SKM-1 treated with dmso at 0.1 percent for 144 hours (cell line): ENCODE measurements at regions not wholly inside any gene's neighbourhood (a gene's known extent, or its start where the extent isn't known, plus 50 kb on each side); places are given as distances from the start of the nearest gene placed in this dataset.

Experiments
- DNase-seq: peaks from one replicate; lab custom pipeline; 2025; ENCODE audit not compliant: unreplicated experiment; lab: John Stamatoyannopoulos, UW

DNA sequence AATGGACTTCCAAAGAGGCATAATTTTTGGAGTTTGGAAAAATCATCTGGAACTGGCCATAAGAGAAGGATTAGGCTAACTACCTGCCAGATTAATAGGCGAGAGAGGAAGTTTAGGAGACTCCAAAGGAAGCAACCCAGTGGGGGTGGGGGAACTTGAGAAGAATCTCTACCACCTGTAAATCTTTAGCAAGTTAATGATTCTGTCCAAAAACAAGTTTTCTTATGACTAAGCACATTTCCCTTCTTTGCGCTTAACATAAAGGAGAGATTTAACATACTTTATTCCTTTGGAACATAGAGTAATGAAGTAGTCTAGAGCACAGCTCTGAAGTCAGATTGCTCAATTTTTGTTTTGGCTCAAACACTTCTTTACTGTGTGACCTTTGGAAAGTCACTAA is 58.2 kb upstream of the PAPPA start:
- no peak for DNase-seq

DNA sequence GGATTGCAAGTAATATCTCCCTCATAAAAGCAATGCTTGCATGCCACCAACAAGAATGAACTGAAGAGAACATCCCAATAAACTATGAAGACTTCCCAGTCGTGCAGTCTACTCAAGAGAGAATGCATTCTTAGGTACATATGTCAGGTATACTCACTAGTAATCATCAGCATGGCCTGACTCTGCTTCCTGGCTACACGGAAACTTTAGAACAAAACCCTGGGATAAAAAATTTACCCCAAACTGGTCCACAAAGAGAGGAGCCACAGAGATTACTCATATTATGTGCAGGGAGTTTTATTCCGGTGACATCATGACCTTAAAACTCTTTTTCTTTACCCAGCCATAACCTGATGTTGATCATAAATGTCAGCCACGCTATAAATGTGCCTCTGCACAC is 57.5 kb upstream of the PAPPA start:
- no peak for DNase-seq

DNA sequence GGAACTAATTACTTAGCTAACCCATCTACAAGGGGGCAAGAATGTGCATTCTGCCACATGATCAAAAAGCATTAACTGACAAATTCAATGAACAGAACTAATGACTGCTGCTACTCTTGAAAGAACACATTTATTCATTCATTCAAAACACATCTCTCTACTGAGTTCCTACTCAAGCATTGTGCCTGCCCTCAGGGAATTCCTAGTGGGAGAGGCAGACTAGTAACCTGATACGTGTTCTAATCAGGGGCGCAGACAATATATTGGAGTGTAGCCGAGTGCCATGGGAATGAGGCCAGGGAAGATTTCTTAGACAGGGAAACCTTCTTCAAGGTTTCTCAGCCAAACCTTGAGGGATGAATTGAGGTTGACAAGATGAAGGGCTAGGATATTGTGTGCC is 56.7 kb upstream of the PAPPA start:
- no peak for DNase-seq

DNA sequence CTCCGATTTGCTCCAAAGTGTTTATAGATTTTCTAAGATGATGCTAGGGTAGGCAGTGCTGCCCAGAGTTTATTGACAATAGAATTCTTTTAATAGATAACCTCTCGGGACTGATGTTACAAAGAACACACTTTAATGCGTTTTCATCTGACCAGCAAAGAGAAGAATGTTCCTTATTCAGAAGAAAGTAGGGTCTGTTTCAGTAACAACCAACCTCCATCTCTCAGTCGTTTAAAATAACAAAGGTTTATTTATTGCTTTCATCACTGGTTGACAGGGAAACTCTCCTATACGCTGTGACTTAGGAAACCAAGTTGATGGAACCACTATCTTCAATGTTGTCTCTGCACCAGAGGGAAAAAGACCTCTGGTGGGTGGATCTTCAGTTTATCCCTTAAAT is 55.1 kb upstream of the PAPPA start:
- no peak for DNase-seq

DNA sequence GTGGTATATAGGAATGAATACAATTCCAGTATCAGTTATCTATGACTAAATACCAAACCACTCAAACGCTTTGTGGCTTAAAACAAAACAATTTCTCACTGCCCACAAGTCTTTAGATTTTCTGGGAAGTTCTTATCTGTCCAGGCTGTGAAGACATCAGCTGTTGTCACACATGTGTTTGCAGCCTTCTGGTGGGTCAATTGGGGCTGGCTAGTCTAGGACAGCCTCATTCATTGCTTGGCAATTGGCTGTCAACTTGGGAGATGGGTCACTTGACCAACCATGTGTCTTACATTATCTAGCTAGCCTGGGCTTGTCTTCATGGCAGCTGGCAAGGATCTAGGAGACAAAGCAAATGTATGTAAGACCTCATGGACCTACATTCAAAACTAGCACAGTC is 53.8 kb upstream of the PAPPA start:
- DNase-seq: no peak

DNA sequence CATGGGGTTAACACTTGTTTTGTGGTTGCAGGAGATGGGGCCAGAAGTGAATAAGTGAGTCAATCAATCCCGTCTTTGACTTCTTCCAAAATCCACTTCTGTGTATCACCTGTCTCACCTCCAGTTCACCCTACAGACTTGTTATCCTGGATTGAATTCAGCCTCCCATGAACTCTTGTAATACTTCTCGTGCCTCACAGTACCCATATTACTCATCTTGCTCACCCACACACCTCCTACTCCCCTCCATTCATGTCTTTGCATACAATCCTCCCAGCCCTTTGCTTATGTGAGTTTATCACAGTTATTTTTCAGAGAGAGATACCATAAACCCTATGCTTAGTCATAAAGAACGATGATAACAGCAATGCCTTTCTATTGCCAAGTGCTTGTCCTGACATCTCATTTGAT is 52.9 kb upstream of the PAPPA start:
- no peak for DNase-seq

DNA sequence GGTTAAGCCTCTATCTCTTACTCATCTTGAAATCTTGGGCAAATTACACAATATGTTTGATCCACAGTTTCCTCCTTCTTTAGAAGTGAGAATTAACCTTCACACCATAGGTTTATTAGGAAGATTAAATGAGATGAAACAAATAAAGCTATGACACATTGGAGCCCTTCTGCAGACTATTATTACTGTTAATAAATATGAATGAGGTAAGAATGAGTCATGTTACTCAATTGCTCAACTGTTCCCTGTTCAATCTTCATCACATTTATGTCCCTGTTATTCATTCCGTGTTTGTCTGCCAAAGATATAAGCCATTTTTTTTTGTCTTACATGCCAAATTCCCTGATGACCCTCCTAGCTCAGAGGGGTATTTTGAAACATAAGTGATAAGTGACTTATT is 52.1 kb upstream of the PAPPA start:
- no peak for DNase-seq

DNA sequence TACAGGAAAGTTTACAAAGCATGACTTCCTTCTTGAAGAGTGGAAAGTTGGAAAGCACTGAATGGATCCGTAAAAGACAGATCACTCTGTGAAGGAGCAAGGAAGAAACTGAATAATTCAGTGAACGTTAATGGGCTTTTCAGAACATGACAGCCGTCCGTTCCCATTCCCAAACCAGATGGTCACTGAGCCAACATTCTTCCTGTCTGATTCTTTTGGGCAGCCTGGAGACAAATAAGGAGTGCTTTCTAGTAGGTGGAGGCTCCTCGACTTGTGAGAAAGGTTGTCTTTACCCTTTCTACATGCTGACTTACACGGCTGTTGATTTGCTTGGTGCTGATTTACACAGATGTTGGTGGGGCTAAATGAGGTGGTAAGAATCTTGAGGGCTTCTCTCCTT is 51.0 kb upstream of the PAPPA start:
- no peak for DNase-seq
